Putamen (tissue), 1 donor: ENCODE measurements at regions not wholly inside any gene's neighbourhood (a gene's known extent, or its start where the extent isn't known, plus 50 kb on each side); places are given as distances from the start of the nearest gene placed in this dataset.

Experiments
- DNase-seq: peaks from one replicate; pipeline ENCODE4 v3.0.0-alpha.2; 2016; ENCODE audit warnings: low spot score

GRCh38 chr9:28209130-28209529, 635.8 kb upstream of the C9orf72 start:
- DNase-seq = no peak

- DNase-seq = no peak
Measured at GRCh38 chr9:28212979-28213378, 639.7 kb upstream of the C9orf72 start.

GRCh38 chr9:28215536-28216299, 642.4 kb upstream of the C9orf72 start:
- DNase-seq = no peak

GRCh38 chr9:28232686-28233085, 659.4 kb upstream of the C9orf72 start:
- DNase-seq = no peak

GRCh38 chr9:28234133-28234893, 661.0 kb upstream of the C9orf72 start:
- DNase-seq = no peak

- DNase-seq = no peak
Measured at GRCh38 chr9:28234894-28235277, 661.6 kb upstream of the C9orf72 start.

- no peak for DNase-seq
Measured at GRCh38 chr9:28249424-28249823, 676.1 kb upstream of the C9orf72 start.

- no peak for DNase-seq
Measured at GRCh38 chr9:28255174-28255573, 681.9 kb upstream of the C9orf72 start.

- DNase-seq = no peak
Measured at GRCh38 chr9:28260330-28260729, 687.0 kb upstream of the C9orf72 start.

GRCh38 chr9:28264368-28264767, 691.1 kb upstream of the C9orf72 start:
- DNase-seq = no peak

GRCh38 chr9:28267351-28267750, 694.1 kb upstream of the C9orf72 start:
- DNase-seq = no peak

GRCh38 chr9:28270156-28270555, 696.9 kb upstream of the C9orf72 start:
- no peak for DNase-seq

- no peak for DNase-seq
Measured at GRCh38 chr9:28272127-28272526, 698.8 kb upstream of the C9orf72 start.

GRCh38 chr9:28287455-28287854, 714.2 kb upstream of the C9orf72 start:
- no peak for DNase-seq

- DNase-seq = no peak
Measured at GRCh38 chr9:28289746-28290145, 716.5 kb upstream of the C9orf72 start.

GRCh38 chr9:28293369-28294090, 720.2 kb upstream of the C9orf72 start:
- DNase-seq = no peak

GRCh38 chr9:28301281-28301680, 728.0 kb upstream of the C9orf72 start:
- no peak for DNase-seq

- DNase-seq = peak; percentile 56
Measured at GRCh38 chr9:28317745-28318144, 744.5 kb upstream of the C9orf72 start.

GRCh38 chr9:28318515-28318914, 745.2 kb upstream of the C9orf72 start:
- peak; percentile 80 for DNase-seq

GRCh38 chr9:28319981-28320380, 746.7 kb upstream of the C9orf72 start:
- DNase-seq = no peak

- DNase-seq = no peak
Measured at GRCh38 chr9:28320616-28321015, 747.3 kb upstream of the C9orf72 start.

- no peak for DNase-seq
Measured at GRCh38 chr9:28329323-28329722, 756.0 kb upstream of the C9orf72 start.

GRCh38 chr9:28332648-28333047, 759.4 kb upstream of the C9orf72 start:
- DNase-seq = no peak
